A549 (cell line): ENCODE measurements at regions not wholly inside any gene's neighbourhood (a gene's known extent, or its start where the extent isn't known, plus 50 kb on each side); places are given as distances from the start of the nearest gene placed in this dataset.

ENCODE experiments used
- CEBPB ChIP-seq, 2 experiments: fragments of >200 bp in 1 of 2; sonication (Bioruptor Twin) in 1 of 2; formaldehyde crosslinking in 1 of 2; IDR thresholded peaks; 2 replicates each; pipeline ENCODE4 v1.6.1; 2012 to 2016
- EP300 ChIP-seq, 2 experiments: fragments of >200 bp; sonication (Bioruptor Twin); formaldehyde crosslinking; IDR thresholded peaks; 2 replicates in 1 of 2; 3 replicates in 1 of 2; pipeline ENCODE4 v1.6.1; 2016 to 2017
- HDAC2 ChIP-seq: fragments of 200-600 bp; sonication (generic); IDR thresholded peaks from 2 replicates; pipeline ENCODE4 v1.6.1; 2016
- POLR2A ChIP-seq: IDR thresholded peaks from 2 replicates; pipeline ENCODE4 v1.6.1; 2012; ENCODE audit warnings: mild to moderate bottlenecking, low read length
- TF ChIP-seq, protein P1 (sequence below): fragments of >200 bp; sonication (Bioruptor Twin); formaldehyde crosslinking; IDR thresholded peaks from 3 replicates; pipeline ENCODE4 v1.5.1; 2016
- TF ChIP-seq, protein P2 (sequence below): fragments of 200-600 bp; sonication (generic); IDR thresholded peaks from 2 replicates; pipeline ENCODE4 v1.6.1; 2016; ENCODE audit warnings: antibody characterized with exemption, mild to moderate bottlenecking, moderate library complexity

DNA sequence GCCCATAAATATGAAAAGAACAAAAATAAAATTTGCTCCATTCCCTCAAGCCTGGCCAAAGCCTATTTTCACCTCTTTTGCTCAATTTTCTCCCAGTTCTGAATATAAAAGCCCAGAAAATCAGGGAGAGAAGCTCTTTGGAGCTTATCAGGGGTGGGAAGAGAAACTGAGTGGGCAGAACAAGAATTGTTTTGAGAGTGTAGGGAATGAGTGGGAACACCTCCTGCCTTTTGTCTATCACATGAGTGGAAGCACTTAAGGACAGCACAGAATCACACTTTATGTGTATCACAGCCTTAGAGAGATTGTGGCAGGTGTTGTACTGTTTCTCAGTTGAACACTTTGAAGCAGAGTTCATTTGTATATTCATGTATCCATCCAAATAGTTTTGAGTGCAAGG lies 139.2 kb upstream of the HMHB1 start:
- no peak for TF ChIP-seq EP300 (IDR thresholded peaks at IDR 0.05)
- TF ChIP-seq, protein P1, sequence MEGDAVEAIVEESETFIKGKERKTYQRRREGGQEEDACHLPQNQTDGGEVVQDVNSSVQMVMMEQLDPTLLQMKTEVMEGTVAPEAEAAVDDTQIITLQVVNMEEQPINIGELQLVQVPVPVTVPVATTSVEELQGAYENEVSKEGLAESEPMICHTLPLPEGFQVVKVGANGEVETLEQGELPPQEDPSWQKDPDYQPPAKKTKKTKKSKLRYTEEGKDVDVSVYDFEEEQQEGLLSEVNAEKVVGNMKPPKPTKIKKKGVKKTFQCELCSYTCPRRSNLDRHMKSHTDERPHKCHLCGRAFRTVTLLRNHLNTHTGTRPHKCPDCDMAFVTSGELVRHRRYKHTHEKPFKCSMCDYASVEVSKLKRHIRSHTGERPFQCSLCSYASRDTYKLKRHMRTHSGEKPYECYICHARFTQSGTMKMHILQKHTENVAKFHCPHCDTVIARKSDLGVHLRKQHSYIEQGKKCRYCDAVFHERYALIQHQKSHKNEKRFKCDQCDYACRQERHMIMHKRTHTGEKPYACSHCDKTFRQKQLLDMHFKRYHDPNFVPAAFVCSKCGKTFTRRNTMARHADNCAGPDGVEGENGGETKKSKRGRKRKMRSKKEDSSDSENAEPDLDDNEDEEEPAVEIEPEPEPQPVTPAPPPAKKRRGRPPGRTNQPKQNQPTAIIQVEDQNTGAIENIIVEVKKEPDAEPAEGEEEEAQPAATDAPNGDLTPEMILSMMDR, result no peak
- TF ChIP-seq, protein P2, sequence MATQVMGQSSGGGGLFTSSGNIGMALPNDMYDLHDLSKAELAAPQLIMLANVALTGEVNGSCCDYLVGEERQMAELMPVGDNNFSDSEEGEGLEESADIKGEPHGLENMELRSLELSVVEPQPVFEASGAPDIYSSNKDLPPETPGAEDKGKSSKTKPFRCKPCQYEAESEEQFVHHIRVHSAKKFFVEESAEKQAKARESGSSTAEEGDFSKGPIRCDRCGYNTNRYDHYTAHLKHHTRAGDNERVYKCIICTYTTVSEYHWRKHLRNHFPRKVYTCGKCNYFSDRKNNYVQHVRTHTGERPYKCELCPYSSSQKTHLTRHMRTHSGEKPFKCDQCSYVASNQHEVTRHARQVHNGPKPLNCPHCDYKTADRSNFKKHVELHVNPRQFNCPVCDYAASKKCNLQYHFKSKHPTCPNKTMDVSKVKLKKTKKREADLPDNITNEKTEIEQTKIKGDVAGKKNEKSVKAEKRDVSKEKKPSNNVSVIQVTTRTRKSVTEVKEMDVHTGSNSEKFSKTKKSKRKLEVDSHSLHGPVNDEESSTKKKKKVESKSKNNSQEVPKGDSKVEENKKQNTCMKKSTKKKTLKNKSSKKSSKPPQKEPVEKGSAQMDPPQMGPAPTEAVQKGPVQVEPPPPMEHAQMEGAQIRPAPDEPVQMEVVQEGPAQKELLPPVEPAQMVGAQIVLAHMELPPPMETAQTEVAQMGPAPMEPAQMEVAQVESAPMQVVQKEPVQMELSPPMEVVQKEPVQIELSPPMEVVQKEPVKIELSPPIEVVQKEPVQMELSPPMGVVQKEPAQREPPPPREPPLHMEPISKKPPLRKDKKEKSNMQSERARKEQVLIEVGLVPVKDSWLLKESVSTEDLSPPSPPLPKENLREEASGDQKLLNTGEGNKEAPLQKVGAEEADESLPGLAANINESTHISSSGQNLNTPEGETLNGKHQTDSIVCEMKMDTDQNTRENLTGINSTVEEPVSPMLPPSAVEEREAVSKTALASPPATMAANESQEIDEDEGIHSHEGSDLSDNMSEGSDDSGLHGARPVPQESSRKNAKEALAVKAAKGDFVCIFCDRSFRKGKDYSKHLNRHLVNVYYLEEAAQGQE, result no peak
- TF ChIP-seq HDAC2, result no peak
- no peak for TF ChIP-seq POLR2A
- TF ChIP-seq CEBPB (IDR thresholded peaks at IDR 0.05), result no peak
